Adrenal gland (tissue), 9 donors: ENCODE measurements at regions not wholly inside any gene's neighbourhood (a gene's known extent, or its start where the extent isn't known, plus 50 kb on each side); places are given as distances from the start of the nearest gene placed in this dataset.

ENCODE experiments used
- DNase-seq, 7 donors: peaks; one replicate each; pipeline ENCODE4 v3.0.0-alpha.2; 2019 to 2020
- H3K27ac ChIP-seq, 5 donors: fragments of 200-600 bp; sonication (generic) in 4 of 5; 1 replicate in 3 of 5; 2 replicates in 2 of 5; pipeline versions ENCODE4 v1.5.1 to v1.8.0; 2016 to 2020; ENCODE audit warnings: mild to moderate bottlenecking in 1 of 5
- H3K27me3 ChIP-seq: fragments of 200-600 bp; 2 replicates; pipeline ENCODE4 v1.8.0; 2021
- H3K36me3 ChIP-seq, 2 donors: fragments of 200-600 bp; replicated peaks in 1 of 2; 1 replicate in 1 of 2; 2 replicates in 1 of 2; pipeline versions ENCODE4 v1.5.1 to v1.8.0; 2018 to 2022
- H3K4me1 ChIP-seq, 2 donors: fragments of 200-600 bp; replicated peaks in 1 of 2; 1 replicate in 1 of 2; 2 replicates in 1 of 2; pipeline versions ENCODE4 v1.5.1 to v1.8.0; 2018 to 2021
- H3K4me3 ChIP-seq, 4 donors: fragments of 200-600 bp; sonication (generic) in 3 of 4; one replicate each; pipeline ENCODE4 v1.5.1; 2016 to 2018
- H3K9me3 ChIP-seq, 3 donors: fragments of 200-600 bp; sonication (generic) in 1 of 3; replicated peaks in 1 of 3; 1 replicate in 2 of 3; 2 replicates in 1 of 3; pipeline versions ENCODE4 v1.5.1 to v1.8.0; 2016 to 2021
- CTCF ChIP-seq, 6 experiments: fragments of 450-650 bp in 4 of 6; fragments of 200-600 bp in 2 of 6; sonication (generic) in 1 of 6; IDR thresholded peaks; 1 replicate in 5 of 6; 2 replicates in 1 of 6; pipeline versions ENCODE4 v1.5.1 to v1.8.0; 2016 to 2021; ENCODE audit warnings: antibody characterized with exemption in 6 of 6, mild to moderate bottlenecking in 2 of 6, moderate library complexity in 1 of 6
- POLR2A ChIP-seq, 2 donors: fragments of 450-650 bp; IDR thresholded peaks; one replicate each; pipeline ENCODE4 v1.6.1; 2017; ENCODE audit warnings: antibody characterized with exemption in 2 of 2, mild to moderate bottlenecking in 2 of 2, moderate library complexity in 1 of 2
- WGBS, 4 donors: extraction: QIAGEN DNeasy Blood & Tissue Kit in 2 of 4; methylation state at CpG; one replicate each; pipeline versions ENCODE4 v1.1.5 to v1.1.7; 2013 to 2017; 5-methylcytosine and 5-hydroxymethylcytosine counted together
- intact Hi-C, 2 donors: fragments of 100-400 bp; cut with DNase I; formaldehyde crosslinking; loops; one replicate each; pipeline versions ENCODE4 v1.14.1 to v1.15.0; 2022 to 2023
- donor health status: healthy with polysubstance abuse.
- donor health status: Bipolar disorder and iron deficiency.
- donor health status: DM: yes; HTN: yes; CAD: no.
- donor health status: DM: no; HTN: no; CAD: no.
- donor health status: DM: no; HTN: no; CAD: no.

GRCh38 chr2:42916324-42916723, 123.9 kb upstream of the HAAO start:
- H3K9me3 ChIP-seq: no peaks in the 10 kb centered on the region
- no peak for TF ChIP-seq CTCF (IDR thresholded peaks at IDR 0.05)
- no peak for TF ChIP-seq POLR2A (IDR thresholded peaks at IDR 0.05)
- DNase-seq: peak in 1 of 7 donors; percentile 9
- H3K36me3 ChIP-seq: no peaks in the 10 kb centered on the region
- intact Hi-C loops: no loop called here
- no peaks in the 10 kb centered on the region for H3K4me1 ChIP-seq
- H3K27ac ChIP-seq: no peak overlapping the region
- WGBS, 4 donors: 84 to 92% (median 86%) methylated on average over 7 of the region's 7 CpGs
- H3K27me3 ChIP-seq: no peaks in the 10 kb centered on the region
- no peak overlapping the region for H3K4me3 ChIP-seq

- no peak overlapping the region for H3K27ac ChIP-seq
- no peaks in the 10 kb centered on the region for H3K36me3 ChIP-seq
- no peak for DNase-seq
- H3K27me3 ChIP-seq: no peaks in the 10 kb centered on the region
- 84 to 90% (median 88%) methylated on average over 1 of the region's 1 CpG for WGBS, 4 donors
- no peaks in the 10 kb centered on the region for H3K4me1 ChIP-seq
- no peak overlapping the region for H3K4me3 ChIP-seq
- H3K9me3 ChIP-seq: no peaks in the 10 kb centered on the region
- TF ChIP-seq POLR2A (IDR thresholded peaks at IDR 0.05): no peak
- TF ChIP-seq CTCF (IDR thresholded peaks at IDR 0.05): no peak
- intact Hi-C loops: no loop called here
Observed at GRCh38 chr2:42914860-42915259, 122.5 kb upstream of the HAAO start.

- Histone ChIP-seq H3K9me3 (no peaks in the 10 kb centered on the region), H3K4me3 (no peak overlapping the region), H3K27ac (no peak overlapping the region), H3K36me3 (no peaks in the 10 kb centered on the region), H3K4me1 (no peaks in the 10 kb centered on the region), H3K27me3 (no peaks in the 10 kb centered on the region)
- peak in 2 of 7 donors; percentile 3 to 39 for DNase-seq
- intact Hi-C loops: no loop called here
- WGBS, 4 donors: 82 to 89% (median 87%) methylated on average over 8 of the region's 8 CpGs
- no peak for TF ChIP-seq CTCF (IDR thresholded peaks at IDR 0.05)
- TF ChIP-seq POLR2A (IDR thresholded peaks at IDR 0.05): no peak
Observed at GRCh38 chr2:42914314-42914713, 121.9 kb upstream of the HAAO start.

GRCh38 chr2:42913280-42913878, 121.0 kb upstream of the HAAO start:
- no peak for TF ChIP-seq POLR2A (IDR thresholded peaks at IDR 0.05)
- TF ChIP-seq CTCF (IDR thresholded peaks at IDR 0.05): no peak
- Histone ChIP-seq H3K4me3 (no peak overlapping the region), H3K27me3 (no peaks in the 10 kb centered on the region), H3K36me3 (no peaks in the 10 kb centered on the region), H3K27ac (no peak overlapping the region), H3K4me1 (peaks cover 0 to 3% of the 10 kb centered on the region in 2 donors), H3K9me3 (no peaks in the 10 kb centered on the region)
- intact Hi-C loops: no loop called here
- no peak for DNase-seq
- 44 to 67% (median 48%) methylated on average over 2 of the region's 2 CpGs for WGBS, 4 donors
